DMS53 treated with DMSO at 0.1 percent for 48 hours (cell line): ENCODE measurements at regions not wholly inside any gene's neighbourhood (a gene's known extent, or its start where the extent isn't known, plus 50 kb on each side); places are given as distances from the start of the nearest gene placed in this dataset.
"Not testable (repeated sequence)": the region's sequence is repeated elsewhere in the genome, so short reads cannot be mapped to it uniquely, and the experiment has no call there.

Experiments
- DNase-seq: peaks from one replicate; lab custom pipeline; 2025; ENCODE audit not compliant: unreplicated experiment; lab: John Stamatoyannopoulos, UW

DNA sequence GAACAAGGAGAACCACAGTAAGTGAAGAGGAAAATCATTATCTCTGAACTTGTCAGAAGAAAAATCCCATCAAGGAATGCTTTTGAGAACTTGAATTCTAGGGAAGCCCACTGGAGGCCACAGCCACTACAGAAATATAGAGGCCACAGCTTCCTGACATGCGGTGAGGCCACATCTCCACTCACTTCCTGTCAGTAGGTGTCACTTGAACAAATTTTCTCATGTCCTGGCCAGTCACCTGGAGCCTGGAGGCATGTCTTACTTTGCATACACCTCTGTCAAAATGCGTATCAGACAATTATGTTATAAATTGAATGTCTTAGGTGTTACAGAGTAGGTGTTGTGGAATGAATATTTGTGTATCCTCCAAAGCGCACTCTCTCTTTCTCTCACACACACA is 370.3 kb downstream of the DAD1 start:
- no peak for DNase-seq

DNA sequence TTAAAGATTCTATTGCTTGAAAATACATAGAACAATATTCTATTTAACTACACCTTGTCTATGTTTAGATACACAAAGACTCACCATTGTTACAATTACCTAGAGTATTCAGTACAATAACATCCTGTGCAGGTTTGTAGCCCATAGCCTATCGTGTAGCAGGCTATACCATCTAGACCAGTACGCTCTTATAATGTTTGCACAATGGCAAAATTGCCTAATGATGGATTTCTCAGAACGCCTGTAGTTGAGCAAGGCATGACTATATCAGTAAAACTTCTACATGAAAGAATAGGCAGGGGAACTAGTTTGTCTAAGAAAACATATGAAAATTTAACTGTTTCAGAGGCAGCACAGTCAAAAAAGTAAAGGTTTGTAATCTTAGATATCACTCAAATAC is 375.9 kb downstream of the DAD1 start:
- DNase-seq, result no peak

DNA sequence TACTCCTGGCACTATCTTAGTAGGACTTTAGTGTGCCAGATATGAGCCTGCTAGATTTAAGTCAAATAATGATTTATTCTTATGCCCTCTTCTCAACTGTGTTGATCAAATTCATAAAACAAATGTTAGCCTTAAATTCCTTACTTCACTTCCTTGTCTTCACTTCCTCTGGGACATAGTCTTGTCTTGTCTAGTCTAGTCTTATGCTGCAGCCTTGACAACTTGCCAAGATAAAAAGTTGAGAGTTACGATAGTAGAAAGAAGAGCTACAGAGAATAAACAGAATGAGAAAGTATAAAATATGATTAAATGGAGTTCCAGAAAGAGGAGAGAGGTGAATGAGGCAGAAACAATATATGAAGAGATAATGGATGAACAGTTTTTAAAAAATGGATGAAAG is 378.1 kb downstream of the DAD1 start:
- no peak for DNase-seq

DNA sequence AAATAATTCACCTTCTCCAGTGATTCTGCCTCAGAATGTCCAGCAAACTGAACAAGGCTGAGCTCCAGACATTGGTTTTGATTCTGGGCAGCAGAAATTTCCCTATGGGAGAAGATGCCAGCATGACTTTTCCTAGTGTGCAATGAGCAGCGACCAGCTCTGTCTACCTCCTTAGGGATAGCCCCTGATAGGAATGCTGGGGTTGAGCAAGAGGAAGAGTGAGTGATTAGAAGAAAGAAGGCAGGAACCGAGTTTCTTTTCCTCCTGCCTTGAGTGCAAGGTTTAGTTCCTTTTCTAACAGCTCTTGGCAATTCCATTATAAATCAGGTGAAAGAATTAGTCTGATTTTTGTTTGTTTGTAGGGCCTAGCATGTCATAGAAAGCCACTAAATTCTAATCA is 379.0 kb downstream of the DAD1 start:
- DNase-seq, result no peak

DNA sequence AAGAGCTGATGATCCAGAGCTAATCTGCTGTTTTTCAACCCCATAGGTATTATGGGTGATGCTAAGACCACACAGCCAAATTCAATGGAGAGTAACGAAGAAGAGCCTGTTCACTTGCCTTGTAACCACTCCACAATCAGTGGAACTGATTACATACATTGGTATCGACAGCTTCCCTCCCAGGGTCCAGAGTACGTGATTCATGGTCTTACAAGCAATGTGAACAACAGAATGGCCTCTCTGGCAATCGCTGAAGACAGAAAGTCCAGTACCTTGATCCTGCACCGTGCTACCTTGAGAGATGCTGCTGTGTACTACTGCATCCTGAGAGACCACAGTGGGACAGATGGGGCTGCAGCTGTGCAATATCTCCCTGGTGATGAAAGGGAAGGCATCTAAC is 386.0 kb downstream of the DAD1 start:
- no peak for DNase-seq

DNA sequence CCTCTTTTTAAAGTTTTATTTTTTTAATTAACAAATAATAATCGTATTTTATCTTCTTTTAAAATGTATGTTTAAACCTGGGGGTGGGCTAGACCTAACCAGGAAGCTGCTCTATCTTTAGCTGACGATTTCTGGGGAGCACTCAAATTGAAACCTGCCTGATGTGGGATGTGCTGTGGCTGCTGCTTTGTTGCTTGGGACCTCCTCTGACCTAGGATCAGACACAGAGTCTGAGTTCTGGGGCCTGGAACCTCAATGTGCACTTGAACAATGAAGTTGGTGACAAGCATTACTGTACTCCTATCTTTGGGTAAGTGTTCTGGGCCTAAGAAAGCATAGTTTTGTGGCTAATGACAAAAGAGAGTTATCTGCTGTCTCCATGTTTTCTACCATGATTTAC is 386.7 kb downstream of the DAD1 start:
- no peak for DNase-seq

DNA sequence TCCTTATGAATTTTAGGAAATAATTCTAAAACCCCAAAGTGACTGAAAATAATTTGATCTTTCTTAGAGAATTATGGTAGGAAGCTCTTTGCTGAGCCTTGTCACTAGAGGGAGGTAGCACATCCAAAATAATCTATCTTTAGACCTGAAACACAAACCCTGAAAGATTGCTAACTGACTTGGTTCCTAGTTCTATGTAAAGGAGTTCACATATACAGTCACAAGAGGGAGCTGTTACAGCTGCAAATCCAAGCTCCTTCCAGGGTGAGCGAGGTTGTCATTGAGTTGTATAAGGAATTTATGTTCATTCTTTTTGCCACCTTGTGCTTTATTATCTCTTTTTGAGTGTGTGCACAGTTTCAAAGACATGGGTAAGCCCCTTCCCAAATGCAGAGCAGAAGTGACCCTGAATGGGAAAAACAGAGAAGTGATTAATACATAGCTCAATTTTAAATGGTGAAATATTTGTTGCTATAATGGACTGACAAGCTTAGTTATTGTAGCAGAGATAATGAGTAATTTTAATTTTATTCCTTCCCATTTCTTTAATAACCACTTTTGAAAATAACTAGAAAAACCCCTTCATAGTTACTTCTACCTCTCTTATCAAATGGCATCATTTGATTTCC is 387.9 kb downstream of the DAD1 start:
- DNase-seq, result peak; percentile 44

DNA sequence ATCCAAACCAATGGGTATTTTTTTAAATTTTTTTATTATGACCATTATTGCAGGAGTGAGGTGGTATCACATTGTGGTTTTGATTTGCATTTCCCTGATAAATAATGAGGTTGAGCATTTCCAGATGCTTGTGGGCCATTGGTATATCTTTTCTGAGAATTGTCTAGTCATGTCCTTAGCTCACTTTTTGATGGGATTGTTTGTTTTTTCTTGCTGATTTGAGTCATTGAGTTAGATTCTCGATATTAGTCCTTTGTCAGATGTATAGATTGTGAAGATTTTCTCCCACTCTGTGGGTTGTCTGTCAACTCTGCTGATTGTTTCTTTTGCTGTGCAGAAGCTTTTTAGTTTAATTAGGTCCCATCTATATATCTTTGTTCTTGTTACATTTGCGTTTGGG is 388.9 kb downstream of the DAD1 start:
- not testable (repeated sequence) for DNase-seq

DNA sequence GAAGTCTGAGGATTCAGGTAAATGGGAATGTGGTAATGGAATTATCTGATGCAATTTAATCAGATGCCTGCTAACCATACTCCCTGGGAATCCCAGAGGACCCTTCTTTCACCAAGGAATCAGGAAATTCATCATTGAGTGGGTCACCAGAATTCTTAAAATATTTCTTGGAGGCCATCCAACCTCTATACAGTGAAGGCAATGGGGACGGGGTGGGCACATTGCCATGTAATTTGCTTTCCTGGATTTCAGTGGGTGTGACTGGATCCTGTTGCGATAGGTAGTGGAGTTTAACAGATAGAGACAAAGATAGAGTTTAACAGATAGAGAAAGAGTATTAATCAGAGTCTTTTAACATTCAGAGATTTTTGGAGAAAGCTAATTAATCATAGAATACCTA is 394.4 kb downstream of the DAD1 start:
- DNase-seq, result no peak

DNA sequence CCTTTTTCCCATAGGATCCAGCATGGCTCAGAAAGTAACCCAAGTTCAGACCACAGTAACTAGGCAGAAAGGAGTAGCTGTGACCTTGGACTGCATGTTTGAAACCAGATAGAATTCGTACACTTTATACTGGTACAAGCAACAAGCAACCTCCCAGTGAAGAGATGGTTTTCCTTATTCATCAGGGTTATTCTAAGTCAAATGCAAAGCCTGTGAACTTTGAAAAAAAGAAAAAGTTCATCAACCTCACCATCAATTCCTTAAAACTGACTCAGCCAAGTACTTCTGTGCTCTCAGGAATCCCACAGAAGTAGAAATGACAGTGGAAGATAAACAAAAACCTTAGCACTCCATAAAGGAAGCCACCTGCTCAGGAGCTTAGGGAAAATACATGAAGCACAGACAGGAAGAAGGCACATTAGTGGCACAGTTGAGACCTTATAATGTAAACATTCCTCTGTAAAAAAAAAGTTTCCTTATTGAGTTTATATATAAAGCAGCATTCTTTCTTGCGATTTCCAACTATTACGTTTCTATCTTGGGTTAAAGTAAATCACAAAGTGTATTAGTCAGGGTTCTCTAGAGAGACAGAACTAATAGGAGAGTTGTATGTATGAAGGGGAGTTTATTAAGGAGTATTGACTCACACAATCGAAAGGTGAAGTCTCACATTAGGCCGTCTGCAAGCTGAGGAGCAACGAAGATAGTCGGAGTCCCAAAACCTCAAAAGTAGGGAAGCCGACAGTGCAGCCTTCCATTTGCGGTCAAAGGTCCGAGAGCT is 398.4 kb downstream of the DAD1 start:
- DNase-seq, result peak; percentile 19

DNA sequence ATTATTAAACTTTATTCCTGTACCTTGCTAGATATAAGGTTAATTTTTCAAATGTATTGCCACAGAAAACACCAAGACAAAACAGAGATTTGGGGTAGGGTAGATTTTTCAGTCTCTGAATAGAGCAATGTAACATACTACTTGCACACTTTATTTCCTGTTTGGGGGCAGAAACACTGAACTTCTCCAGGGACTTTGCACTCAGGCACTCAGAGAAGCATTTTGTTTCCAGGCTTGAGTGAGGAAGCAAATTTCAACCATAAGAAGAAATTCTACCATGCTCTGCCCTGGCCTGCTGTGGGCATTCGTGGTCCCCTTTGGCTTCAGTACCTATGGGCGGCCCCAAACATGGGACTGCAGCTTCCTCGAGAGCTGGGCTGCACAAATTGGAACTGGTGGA is 399.1 kb downstream of the DAD1 start:
- DNase-seq, result no peak

DNA sequence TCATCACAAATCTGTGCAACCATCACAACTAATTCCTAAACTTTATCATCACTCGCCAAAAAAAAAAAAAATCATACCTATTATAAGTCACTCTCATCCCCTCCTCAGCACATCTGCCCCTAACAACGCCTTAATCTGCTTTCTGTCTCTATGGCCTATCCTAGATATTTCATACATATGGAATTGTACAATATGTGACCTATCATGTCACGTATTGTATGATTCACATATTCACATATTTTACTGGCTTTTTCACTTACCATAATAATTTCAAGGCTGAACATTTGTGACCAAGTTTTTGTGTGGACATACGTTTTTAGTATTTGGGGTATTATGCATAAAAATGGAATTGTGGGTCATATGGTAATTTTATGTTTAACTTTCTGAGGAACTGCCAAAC is 400.7 kb downstream of the DAD1 start:
- DNase-seq, result no peak

DNA sequence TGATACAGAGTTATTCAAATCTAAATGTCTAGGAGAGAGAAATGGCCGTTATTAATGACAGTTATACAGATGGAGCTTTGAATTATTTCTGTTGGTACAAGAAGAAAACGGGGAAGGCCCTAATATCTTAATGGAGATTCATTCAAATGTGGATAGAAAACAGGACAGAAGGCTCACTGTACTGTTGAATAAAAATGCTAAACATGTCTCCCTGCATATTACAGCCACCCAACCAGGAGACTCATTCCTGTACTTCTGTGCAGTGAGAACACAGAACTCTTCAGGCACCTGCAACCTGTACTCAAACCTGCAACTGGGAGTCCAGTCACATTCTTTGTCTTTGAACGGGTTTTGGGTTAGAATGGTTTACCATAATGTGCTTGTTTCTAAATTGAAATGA is 403.2 kb downstream of the DAD1 start:
- no peak for DNase-seq

DNA sequence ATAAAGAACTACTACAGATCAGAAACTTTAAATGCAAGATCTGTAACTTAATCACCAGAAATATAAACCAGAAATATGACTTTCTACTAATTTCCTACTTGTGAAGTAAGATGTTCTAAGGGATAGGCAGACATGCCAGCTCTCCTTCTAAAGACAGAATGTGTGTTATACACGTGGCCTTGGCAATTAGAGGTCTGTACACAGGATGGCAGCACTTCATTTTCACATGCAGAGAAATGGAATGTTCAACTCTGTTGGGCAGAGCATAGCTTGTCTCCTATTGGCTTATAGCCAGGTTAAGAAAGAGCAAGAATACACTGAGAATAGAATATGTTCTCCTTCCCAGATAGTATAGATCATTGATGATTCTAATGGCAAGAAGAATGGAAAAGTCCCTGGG is 403.8 kb downstream of the DAD1 start:
- DNase-seq, result no peak

DNA sequence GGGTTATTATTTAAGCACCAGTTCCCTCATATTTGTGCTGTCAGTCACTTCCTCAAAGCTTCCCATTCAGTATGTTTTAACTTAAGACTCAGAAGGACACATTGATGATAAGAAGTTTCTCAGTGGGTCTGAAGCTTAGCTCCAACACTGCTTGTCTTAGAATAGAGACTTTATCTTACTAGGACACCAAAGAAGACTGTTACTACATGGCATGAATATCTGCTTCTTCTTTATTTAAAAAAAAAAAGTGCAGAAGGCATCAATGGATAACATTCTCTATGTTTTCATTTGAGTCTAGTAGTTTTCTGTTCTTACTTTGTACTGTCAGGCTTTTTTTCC is 404.2 kb downstream of the DAD1 start:
- no peak for DNase-seq

DNA sequence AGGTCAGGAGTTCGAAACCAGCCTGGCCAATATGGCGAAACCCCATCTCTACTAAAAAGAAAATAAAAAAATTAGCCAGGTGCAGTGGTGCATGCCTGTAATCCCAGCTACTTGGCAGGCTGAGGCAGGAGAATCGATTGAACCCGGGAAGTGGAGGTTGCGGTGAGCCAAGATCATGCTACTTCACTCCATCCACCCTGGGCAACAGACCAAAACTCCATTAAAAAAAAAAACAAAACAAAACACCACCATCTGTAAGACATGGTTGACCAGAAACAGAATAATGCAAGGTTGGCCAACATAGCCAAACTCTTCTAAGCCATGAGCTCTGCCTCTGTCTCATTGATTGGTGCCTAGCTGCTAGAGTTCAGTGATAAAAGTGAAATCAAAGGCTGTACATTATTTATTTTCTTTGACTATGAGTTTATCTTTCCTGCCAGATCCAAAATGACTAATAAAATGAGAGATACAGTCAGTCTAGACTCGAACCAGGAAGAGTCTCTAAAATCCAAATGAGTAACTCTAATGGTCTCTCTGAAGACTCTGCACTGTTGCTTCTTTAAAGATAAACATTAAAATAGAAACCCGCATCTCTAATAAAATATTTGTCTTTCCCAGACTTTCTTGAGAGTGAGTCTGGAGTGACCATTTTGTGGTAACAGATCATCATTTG is 404.7 kb downstream of the DAD1 start:
- DNase-seq, result no peak

DNA sequence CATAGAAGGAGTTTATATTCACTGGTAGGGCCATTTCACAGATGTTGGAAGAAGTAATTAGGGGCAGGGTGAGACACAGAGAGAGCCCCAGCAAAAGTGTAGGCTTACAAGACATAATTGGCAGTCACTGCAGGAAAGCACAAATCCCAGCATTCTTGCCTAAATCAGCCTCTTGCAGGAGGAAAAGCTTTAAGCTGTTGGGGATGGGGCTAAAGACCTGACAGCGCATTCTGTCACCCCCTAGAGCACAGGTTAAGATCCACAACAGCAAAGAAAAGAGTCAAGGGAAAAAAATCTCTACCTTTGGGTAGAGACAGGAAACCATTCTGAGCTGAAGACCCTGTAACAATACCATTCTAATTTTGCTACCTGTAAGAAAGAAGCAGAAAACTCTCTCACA is 409.0 kb downstream of the DAD1 start:
- no peak for DNase-seq

DNA sequence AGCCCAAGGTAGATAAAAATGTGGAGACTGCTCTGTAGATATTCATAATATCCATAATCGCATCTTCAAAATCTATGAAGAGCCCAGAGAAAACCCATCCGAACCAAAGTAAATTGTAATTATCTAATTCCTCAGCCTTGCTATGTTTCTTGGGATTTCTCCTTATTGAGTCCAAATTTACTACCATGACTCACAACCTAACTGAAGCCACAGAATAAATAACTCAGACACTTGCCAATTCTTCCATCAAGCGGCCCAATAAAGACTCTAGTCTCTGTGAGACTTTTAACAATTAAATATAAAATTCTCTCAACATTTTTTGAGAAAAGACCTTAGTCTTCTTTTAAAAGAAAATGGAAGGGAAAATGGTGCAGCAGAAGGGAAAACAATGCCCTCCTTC is 409.8 kb downstream of the DAD1 start:
- no peak for DNase-seq

DNA sequence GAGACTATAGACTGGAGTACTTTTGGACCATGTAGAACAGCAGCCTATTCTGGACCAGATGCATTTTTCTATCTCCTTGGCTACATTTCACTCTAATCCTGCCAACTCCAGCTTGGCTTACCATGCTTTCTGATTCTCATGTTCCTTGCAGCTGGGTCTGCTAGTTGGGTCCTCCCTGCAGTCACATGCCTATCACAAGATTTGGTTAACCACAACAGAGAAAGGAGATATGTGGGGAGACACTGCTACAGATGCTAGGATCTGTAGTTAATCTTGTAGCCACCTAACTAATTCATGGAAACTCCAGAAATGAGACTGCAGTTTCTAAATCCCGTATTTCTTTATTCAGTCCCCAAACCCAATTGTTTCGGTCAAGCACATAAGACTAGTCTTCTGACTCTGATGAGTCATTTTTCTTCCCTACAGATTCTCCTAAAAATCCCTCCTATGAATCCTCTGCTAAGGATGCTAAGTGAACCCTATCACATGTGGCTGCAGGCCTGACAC is 410.6 kb downstream of the DAD1 start:
- DNase-seq, result no peak

DNA sequence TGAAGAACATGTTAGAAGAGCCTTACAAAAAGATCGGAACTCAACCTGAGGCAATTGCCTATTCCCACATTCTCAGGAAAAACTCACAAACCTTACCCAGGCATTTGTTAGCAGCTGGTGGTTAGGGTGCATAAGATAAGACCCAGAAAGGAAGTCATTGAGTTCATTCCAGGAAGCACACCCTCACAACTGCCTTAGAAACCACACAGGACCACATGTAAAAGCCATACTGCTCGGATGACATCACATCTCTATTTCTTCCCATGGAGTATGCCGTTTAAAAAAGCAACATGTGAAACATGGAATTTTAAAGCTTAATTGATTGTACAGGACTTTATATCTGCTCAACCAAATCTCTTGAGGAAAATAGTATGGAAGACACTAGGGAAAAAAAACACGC is 411.2 kb downstream of the DAD1 start:
- no peak for DNase-seq

DNA sequence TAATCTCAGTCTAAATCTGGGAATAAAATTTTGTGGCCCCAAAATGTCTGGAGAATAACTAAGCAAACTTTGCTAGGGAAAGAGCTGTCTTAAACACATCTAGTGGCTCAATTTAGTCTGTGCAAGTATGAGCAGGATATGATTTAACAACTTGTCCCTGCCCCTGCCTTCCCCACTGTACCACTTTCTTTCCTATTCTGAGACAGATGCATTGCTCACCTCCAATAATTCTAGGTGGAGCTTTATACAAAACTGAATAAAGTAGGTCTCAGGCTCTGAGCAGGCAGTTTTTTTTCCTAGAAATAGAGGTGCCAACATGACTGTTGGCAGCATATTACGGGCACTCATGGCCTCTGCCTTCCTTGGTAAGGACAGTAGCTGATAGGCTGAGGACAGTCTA is 412.1 kb downstream of the DAD1 start:
- DNase-seq, result no peak

DNA sequence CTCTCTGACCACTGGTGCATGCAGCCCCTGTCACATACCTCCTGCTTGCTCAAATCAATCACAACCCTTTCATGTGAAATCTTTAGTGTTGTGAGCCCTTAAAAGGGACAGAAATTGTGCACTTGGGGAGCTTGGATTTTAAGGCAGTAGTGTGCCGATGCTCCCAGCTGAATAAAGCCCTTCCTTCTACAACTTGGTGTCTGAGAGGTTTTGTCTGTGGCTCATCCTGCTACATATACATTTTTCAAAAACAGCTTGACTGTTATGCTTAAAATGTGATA is 413.8 kb downstream of the DAD1 start:
- DNase-seq, result not testable (repeated sequence)
